Activated CD4-positive, alpha-beta T cell treated with anti-CD3 and anti-CD28 coated beads, Interleukin-2, amount 50 U/mL, for 48 hours (primary cell): ENCODE measurements at regions not wholly inside any gene's neighbourhood (a gene's known extent, or its start where the extent isn't known, plus 50 kb on each side); places are given as distances from the start of the nearest gene placed in this dataset.

Experiments
- DNase-seq, 2 experiments: peaks; one replicate each; pipeline ENCODE4 v3.0.0-alpha.2; 2020

DNA sequence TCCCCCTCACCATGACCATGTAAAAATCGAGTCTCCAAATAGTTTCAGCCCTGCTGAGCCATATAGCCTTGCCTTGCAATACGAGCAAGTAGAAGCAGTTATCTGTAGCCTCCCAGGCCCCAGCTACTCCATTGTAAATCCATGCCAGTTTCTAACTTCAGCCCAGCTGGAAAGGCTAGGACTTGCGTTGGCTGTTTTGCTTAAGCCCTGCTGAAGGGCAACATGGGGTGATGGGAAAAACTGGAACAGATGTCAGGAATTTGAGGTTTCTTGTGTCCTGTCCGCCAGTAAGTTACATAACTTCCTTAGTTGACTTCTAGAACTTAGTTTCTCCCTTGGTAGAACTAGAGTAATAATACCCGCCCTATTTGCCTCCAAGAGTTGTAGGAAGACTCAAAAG, 216.0 kb upstream of the SERP2 start:
- DNase-seq, result no peak

GRCh38 chr13:44158098-44158521, 215.5 kb upstream of the SERP2 start:
- DNase-seq, result no peak

DNA sequence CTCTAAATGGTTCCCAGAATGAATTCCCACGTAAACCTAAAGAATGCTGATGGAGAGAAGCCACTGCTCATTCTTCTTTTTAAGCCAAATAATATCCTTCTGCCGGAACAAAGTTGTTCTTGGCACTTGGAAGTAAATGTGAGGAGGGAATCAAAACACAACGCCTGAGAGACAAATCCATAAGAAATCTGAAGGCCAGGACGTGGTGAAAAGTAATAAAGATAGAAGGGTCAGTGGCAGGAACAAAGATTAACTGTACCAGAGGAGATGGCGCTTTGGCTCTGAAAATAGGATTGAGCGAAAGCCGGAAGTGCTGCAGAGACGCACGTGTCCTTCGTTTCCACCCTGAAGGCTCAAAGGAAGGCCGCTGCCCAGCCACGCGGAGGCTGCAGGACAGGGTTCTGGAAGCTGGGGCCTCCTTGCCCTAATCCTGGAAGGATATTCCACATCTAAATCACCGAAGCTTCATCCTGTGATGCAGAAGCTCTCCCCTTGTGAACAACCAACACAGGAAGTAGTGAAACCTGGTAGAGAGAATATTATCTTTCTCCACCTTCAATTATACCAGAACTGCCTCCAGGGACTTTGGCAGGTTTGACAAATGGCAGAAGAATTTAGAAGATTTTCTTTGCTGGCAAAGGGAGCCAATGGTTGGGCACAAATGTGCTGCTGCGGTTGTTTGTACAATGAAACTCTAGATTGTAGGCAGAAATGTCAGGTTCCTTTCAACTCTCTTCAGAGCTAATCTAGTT, 214.6 kb upstream of the SERP2 start:
- DNase-seq, result no peak

DNA sequence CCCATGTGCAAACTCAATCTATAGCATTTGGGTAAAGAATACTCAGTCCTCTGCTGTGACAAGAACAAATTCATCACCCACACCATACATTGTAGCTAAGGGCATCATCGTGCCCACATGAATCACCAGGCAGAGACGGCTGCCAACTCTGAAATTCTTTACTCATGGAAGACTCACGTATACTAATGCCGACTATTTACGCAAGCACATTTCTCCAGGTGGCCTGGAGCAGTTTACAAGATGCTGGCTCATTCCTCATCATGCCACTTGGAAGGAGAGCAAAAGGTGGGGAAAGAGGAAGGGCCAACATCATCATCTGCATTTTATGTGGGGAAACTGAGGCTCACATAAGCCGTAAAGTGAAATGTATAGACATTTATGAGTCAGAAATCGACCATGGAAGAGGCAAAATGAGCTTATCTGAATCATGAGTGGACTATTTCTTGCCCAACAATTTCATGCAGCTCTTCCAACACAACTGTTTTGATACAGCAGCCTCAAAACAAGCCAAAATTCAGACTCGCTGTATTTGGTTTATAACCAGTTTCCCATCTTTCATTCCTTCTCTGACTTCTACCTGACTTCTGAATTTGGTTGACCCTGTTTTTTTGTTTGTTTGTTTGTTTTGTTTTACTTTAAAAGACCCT, 213.9 kb upstream of the SERP2 start:
- no peak for DNase-seq

DNA sequence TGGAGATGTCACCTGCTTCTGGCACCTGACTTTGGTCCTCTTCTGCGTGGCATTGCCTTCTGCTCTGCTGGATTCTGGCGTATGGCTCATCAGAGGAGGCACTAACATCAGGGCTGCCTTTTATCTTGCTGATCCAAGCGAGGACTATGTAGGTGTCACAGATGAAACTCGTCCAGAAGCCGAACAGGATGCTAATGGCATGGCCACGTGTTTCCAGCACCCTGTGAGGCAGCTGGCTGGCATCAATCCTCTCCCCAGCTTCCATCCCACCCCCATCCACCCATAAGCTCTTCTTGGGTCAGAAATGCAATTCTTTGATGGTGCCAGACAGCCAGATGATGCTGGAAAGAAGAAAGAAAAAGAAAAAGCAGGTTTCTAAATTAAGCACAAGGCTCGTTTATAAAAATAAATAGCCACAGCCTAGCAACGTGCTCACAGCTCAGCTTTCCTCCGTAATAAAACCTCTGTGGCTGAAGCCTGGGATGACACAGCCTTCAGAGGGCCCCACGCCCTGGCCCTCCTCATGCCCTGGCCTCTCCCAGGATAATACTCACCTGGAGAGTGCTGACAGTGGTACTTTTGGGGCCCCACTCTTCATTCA, 212.9 kb upstream of the SERP2 start:
- DNase-seq, result no peak

DNA sequence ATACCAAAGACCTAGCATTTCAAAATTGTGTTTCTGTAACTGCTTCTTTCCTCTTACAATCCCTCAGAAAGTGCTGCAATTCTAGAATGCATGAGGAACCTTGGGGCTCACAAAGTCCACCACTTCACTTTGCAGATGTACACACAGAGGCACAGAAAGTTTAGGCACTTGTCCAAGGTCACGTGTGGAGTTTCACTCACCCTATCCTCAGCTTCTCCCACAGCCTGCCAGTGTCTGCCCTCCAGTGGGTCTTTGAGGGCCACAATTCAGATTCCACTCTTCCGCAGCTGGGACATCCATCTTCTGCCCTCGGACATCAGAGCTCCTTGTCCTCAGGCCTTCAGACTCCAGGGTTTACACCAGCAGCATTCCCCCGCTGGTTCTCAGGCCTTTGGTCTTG, 210.5 kb upstream of the SERP2 start:
- no peak for DNase-seq

GRCh38 chr13:44165221-44165888, 208.3 kb upstream of the SERP2 start:
- DNase-seq, result no peak

GRCh38 chr13:44165889-44166496, 207.6 kb upstream of the SERP2 start:
- DNase-seq, result no peak

DNA sequence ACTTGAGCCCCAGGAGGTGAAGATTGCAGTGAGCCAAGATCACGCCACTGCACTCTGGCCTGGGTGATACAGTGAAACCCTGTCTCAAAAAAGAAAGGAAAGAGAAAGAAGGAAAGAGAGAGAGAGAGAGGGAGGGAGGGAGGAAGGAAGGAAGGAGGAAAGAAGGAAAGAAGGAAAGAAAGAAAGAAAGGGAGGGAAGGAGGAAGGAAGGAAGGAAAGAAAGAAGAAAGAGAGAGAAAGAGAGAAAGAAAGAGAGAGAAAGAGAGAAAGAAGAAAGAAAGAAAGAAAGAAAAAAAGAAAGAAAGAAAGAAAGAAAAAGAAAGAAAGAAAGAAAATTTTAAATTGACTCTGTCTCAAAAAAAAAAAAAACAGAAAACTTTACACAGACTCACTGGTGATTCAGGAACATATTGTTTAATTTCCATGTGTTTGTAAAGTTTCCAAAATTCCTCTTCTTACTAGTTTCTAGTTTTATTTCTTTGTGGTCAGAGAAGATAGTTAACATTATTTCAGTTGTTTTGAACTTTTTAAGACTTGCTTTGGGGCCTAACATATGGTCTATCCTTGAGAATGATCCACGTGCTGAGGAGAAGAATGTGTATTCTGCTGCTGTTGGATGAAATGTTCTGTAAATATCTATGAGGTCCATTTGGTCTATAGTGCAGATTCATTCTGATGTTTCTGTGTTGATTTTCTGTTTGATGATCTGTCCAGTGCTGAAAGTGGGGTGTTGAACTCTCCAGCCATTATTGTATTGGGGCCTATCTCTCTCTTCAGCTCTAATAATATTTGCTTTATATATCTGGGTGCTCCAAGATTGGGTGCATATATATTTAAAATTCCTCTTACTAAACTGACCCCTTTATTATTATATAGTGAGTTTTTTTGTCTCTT, 204.4 kb upstream of the SERP2 start:
- no peak for DNase-seq

DNA sequence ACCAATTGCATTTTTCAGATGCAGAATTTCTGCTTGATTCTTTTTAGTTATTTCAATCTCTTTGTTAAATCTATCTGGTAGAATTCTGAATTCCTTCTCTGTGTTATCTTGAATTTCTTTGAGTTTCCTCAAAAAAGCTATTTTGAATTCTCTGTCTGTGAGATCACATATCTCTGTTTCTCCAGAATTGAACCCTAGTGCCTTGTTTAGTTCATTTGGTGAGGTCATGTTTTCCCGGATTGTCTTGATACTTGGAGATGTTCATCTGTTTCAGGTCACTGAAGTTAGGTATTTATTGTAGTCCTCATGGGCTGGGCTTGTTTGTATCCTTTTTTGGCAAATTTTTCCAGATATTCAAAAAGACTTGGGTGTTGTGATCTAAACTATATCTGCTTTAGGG, 202.9 kb upstream of the SERP2 start:
- no peak for DNase-seq

DNA sequence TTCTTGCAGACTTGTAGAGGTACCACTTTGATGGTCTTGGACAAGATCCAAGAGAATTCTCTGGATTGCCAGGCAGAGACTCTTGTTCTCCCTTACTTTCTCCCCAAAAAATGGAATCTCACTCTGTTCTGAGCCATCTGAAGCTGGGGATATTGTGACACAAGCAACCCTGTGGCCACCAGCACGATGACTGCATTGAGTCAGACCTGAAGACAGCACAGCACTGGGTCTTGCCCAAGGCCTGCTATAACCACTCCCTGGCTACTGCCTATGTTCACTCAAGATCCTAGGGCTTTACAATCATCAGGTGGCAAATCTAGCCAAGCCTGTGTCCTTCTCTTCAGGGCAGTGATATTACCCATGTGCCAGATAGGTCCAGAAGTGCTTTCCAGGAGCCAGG, 202.5 kb upstream of the SERP2 start:
- no peak for DNase-seq

- DNase-seq, result no peak
Measured at GRCh38 chr13:44171861-44172260, 201.8 kb upstream of the SERP2 start.

DNA sequence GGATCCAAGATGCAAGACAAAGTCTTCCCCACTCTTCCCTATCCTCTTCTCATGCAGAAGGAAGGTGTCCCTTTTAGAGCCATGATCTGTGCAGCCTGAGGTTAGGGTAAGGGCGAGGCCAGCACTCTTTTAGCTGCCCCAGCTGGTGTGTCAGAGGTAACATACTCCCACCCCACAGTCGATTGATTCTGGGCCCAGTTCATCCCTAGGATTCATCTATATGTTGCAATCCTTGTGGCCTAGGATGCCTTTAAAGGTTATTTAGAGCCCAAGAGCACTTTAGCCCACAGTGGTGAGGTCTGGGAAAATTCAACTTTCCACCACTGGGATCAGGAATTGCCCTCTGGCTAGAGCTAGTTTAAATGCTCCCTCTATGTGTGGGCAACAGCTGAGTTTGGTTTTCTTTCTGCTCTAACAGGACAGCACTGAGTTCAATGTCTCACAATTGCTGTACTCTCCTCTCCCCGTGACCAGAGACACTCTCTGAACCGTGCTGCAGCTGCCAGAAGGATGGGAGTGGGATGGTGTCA, 201.3 kb upstream of the SERP2 start:
- no peak for DNase-seq

DNA sequence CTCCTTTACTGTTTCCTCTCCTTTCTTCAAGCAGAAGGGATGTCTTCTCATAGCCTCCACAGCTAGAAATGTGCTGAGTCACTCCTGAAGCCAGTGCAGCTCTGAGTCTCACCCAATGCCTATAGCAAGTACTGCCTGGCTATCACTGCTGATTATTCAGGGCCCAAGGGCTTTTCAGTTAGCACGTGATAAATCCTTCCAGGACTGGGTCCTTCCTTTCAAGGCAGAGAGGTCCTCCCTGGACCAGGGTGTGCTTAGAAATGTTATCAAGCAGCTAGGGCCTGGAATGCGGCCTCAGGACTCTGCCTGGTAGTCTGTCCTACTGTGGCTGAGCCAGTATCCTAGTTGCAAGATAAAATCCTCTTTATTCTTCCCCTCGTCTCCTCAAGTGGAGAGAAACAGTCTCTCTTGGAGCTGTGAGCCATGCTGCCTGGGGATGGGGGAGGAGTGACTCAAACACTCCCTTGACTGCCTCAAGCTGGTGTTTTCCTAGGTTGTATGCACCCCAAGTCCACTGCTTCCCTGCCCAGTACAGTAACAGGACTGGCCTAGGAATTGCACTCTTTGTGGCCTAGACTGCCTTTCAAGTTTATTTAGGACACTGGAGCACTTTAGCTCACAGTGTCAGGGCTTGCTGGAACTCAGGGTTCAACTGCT, 198.7 kb upstream of the SERP2 start:
- DNase-seq, result no peak

DNA sequence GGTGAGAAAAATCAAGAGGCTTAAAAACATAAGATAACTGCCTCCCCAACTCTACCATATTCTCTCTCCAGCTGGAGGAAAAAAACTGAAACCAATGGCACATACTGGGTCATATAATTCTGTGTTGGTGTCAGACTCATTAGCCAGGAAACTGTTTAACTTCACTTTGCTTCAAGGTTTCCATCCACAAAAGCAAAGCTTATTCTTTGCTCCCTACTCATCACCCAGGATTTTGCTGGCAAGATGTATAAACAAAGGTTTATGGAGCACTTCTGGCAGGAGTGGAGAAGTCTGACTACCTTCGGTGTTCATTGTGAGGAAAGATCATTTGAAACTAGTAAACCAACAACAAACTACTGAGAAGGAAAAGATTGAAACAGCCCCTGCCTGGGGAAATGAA, 197.5 kb upstream of the SERP2 start:
- no peak for DNase-seq

DNA sequence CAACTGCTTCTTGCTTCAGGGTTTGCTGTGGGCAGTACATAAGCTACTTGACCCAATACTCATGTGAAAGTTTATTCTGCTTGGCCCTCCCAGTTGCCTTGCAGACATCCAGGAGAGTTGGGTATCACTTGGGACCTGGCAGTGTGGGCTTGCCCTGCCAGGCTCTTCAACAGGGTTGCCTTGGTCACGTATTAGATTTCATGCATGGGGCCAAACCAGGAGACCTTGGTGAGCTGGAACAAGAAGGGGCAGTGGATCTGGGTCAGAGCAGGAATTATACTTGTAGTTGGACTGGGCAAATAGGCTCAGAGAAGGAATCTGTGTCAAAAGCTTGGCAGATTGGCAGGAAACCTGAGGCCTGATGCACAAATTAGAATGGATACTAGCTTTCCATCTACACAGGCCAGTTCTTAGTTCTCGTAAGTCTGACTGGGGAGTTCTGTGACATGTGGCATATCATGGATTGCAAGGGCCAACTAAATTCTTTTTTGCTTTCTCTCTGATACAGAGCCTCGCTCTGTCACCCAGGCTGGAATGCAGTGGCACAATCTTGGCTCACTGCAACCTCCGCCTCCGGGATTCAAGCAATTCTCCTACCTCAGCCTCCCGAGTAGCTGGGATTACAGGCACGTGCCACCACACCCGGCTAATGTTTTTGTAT, 192.6 kb upstream of the SERP2 start:
- DNase-seq, result no peak

DNA sequence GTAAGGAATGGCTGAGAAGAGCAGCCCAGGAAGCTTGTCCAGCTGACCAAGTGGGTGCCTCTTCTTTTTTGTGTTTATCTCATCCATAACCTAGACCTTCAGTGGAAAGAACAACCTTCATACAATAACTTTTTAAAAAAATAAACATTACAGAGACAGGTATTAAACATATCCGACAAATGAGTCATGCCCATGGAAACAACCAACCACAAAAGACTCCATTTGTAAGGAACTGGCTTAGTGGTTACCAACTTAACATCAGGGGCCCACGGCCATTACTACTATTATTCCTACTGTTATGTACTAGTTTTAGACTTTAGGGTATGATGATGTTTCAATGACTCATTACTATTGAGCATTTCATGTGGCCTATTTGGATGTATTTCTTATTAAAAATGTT, 191.7 kb upstream of the SERP2 start:
- DNase-seq, result no peak

GRCh38 chr13:44184740-44185139, 188.9 kb upstream of the SERP2 start:
- no peak for DNase-seq

GRCh38 chr13:44188257-44188656, 185.4 kb upstream of the SERP2 start:
- DNase-seq, result no peak

DNA sequence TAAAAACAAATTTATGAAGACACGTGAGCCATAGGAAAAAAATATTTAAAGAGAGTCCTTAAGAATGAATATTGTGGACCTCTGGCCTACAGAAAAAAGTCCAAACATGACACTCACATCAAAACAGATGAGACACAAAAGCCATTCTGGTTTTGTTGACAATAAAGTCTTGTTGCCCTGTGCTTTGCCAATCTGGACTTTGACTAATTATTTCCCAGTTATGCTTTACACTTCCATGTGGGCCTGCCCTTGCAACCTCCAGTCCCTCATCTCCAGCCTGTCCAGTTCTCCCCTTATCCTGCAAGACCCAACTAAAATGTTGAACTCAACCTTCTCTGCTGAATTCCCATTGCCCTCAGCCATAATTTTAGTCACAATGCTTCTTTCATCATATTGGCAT, 184.5 kb upstream of the SERP2 start:
- DNase-seq, result no peak

GRCh38 chr13:44191103-44191502, 182.5 kb upstream of the SERP2 start:
- no peak for DNase-seq
